ENCODE measurements at regions not wholly inside any gene's neighbourhood (a gene's known extent, or its start where the extent isn't known, plus 50 kb on each side); places are given as distances from the start of the nearest gene placed in this dataset.
A peak's percentile ranks its signal among the peaks of the same experiment; 100 is the strongest.

DNA sequence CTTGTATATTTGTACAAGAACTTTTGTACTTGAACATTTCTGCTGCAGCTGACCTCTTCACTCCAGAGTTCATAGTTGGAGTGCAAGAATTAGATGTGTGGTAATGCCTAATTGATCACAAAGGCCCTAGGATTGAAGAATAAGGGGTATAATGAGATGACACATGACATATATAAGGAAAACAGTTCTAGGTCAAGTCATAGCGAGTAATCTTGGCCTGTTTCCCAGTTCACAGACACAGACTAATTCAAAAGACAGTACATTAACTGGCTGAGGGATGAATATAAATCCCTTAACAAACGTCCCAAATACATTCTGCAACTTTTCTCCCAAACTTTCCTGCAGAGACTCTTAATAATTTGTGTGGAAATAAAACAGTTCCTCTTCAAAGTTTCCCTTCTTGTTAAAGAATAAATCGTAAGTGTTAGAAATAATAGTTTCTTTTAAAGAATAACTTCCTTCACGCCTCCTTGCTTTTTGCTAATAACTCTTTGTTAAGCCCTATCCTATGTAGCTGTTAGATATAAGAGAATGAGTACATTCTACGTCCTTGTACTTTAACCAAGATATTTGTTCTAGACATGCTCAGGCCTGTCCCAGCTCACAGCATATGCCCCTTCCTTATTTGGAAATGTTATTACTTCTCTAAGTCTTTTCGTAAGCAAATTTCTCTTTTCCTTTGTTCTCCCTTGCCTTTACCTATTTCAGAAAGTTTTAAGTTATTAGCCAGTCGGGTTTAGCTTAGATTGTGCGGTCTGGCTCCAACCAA, 556.4 kb upstream of the CTNND2 start:
- H3K4me3 ChIP-seq: no peak overlapping the region
- peaks cover 0 to 8% (median 0%) of the 10 kb centered on the region in 10 experiments; a peak in 1 of 20 replicates for H3K4me1 ChIP-seq
- no peak overlapping the region for H3K27ac ChIP-seq
- no peaks in the 10 kb centered on the region for H3K36me3 ChIP-seq
- H3K9ac ChIP-seq: no peak overlapping the region
- no peaks in the 10 kb centered on the region for H4K20me1 ChIP-seq
- no peak for TF ChIP-seq Cebpa-rat (IDR thresholded peaks at IDR 0.05)
- no peaks in the 10 kb centered on the region for H3K27me3 ChIP-seq
- H3K9me3 ChIP-seq (replicated peaks in 1 of 11): no peaks in the 10 kb centered on the region; a peak in 1 of 22 replicates
- no peak overlapping the region for H3K4me2 ChIP-seq

DNA sequence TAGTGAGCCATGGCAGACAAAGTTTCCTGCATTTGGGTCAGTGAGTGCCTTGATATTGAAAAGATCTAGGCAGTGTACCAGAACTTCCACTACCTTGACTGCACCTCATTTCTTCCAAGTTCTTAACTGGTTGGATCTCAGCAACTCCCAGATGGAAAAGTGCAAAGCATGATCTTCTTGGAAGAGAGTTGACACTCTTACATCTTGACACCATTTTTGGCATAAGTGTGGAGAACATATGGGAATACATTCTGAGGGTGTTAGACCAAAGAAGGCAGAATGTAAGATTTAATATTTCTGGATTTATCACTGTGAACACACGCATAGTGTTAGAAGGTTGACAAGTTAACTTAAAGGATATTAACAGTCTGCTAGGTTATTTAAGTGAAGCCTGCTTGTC, 555.1 kb upstream of the CTNND2 start:
- no peaks in the 10 kb centered on the region; a peak in 1 of 22 replicates for H3K9me3 ChIP-seq (replicated peaks in 1 of 11)
- H3K4me2 ChIP-seq: no peak overlapping the region
- no peak overlapping the region for H3K4me3 ChIP-seq

DNA sequence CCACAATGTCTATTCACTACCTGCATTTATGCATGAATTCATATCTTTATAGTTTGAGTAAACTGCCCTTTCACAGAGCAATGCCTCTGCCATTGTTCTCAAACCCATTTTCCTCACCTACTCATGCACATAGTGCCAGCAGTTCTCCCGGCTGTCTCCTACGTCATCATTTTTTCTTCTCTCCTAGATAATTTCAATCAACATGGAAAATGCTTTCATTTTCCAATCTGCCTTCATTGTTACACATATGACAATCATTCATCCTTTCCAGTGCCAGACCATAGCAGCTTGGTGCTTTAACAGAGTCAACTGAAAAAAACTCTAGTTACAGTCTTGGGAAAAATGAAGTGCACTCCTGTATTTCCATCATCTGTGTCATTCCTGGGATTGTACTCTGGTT, 514.8 kb upstream of the CTNND2 start:
- Histone ChIP-seq H3K4me3 (no peak overlapping the region), H3K27ac (no peak overlapping the region), H4K20me1 (no peaks in the 10 kb centered on the region), H3K36me3 (no peaks in the 10 kb centered on the region), H3K9ac (no peak overlapping the region), H3K9me3 (replicated peaks in 1 of 11) (peaks cover 0 to 8% (median 6%) of the 10 kb centered on the region in 11 experiments; a peak in 9 of 22 replicates), H3K27me3 (no peaks in the 10 kb centered on the region), H3K4me1 (no peaks in the 10 kb centered on the region), H3K4me2 (no peak overlapping the region)
- TF ChIP-seq Cebpa-rat (IDR thresholded peaks at IDR 0.05): no peak

More for the DNA sequence above, 555.1 kb upstream of the CTNND2 start:
- TF ChIP-seq Cebpa-rat (IDR thresholded peaks at IDR 0.05): no peak
- no peaks in the 10 kb centered on the region for H4K20me1 ChIP-seq
- no peak overlapping the region for H3K27ac ChIP-seq
- H3K36me3 ChIP-seq: no peaks in the 10 kb centered on the region
- H3K27me3 ChIP-seq: no peaks in the 10 kb centered on the region
- no peak overlapping the region for H3K9ac ChIP-seq
- H3K4me1 ChIP-seq: peaks cover 0 to 8% (median 0%) of the 10 kb centered on the region in 10 experiments; a peak in 1 of 20 replicates

DNA sequence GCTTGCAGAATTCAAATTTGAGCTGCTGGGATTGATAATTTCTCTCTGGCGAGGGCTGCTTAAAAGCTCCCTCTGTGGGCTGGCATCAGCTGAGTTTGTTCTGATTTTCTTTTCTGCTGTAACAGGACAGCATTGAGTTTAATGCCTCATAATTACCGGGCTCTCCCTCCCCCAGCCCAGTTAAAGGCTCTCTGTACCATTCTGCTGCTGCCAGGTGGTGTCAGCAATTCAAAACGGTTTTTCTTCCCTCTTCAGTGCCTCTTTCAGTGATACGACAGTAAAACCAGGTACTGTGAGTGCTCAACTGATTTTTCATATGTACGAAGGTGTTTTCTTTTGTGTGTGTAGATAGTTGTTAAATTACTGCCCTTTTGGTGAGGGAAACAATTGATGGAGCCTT, 509.3 kb upstream of the CTNND2 start:
- Histone ChIP-seq H3K27ac (no peak overlapping the region), H4K20me1 (no peaks in the 10 kb centered on the region), H3K9me3 (replicated peaks in 1 of 11) (no peaks in the 10 kb centered on the region), H3K27me3 (no peaks in the 10 kb centered on the region), H3K4me3 (no peak overlapping the region), H3K36me3 (no peaks in the 10 kb centered on the region), H3K4me1 (no peaks in the 10 kb centered on the region), H3K9ac (no peak overlapping the region), H3K4me2 (no peak overlapping the region)
- no peak for TF ChIP-seq Cebpa-rat (IDR thresholded peaks at IDR 0.05)

DNA sequence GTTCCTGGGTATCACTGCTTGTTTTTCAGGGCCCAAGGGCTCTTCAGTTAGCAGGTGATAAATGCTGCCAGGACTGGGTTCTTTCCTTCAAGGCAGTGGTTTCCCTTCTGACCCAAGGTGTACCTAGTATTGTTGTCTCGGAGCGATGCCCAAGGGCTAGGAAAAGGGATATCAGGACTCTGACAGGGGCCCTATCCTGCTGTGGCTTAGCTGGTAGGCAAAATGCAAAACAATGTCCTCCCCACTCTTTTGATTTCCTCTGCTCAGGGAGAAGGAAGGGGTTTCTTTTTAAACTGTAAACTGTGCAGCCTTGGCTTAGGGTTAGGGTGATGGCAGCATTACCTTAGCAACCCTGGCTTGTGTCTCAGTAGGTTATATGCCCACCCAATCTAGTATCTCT, 508.8 kb upstream of the CTNND2 start:
- Histone ChIP-seq H4K20me1 (no peaks in the 10 kb centered on the region), H3K27me3 (no peaks in the 10 kb centered on the region), H3K4me3 (no peak overlapping the region), H3K9ac (no peak overlapping the region), H3K27ac (no peak overlapping the region), H3K4me2 (no peak overlapping the region), H3K9me3 (replicated peaks in 1 of 11) (no peaks in the 10 kb centered on the region), H3K36me3 (no peaks in the 10 kb centered on the region), H3K4me1 (no peaks in the 10 kb centered on the region)
- TF ChIP-seq Cebpa-rat (IDR thresholded peaks at IDR 0.05): no peak

DNA sequence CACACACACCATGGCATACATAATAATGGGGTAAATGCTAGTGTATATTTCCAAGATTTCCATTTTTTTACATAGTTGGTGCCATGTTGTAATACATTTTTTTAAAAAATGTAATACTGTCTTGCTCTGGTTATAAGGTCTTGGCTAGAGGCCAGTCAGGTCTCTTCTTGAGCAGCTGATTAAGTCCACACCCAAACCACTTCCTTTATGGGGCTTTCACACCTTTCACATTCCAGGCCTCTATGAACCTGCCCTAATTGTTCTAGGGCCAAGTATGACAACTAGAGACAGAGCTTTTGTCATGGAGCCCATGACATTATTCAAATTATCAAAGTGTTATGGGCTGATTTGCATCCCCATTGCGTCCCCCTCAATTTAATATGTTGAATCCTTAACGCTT, 495.6 kb upstream of the CTNND2 start:
- no peaks in the 10 kb centered on the region for H3K4me1 ChIP-seq
- H3K27me3 ChIP-seq: no peaks in the 10 kb centered on the region
- H4K20me1 ChIP-seq: no peaks in the 10 kb centered on the region
- no peak overlapping the region for H3K27ac ChIP-seq
- no peak overlapping the region for H3K4me2 ChIP-seq
- H3K4me3 ChIP-seq: no peak overlapping the region
- TF ChIP-seq Cebpa-rat (IDR thresholded peaks at IDR 0.05): no peak
- H3K9me3 ChIP-seq (replicated peaks in 1 of 11): no peaks in the 10 kb centered on the region
- H3K9ac ChIP-seq: no peak overlapping the region
- no peaks in the 10 kb centered on the region for H3K36me3 ChIP-seq

DNA sequence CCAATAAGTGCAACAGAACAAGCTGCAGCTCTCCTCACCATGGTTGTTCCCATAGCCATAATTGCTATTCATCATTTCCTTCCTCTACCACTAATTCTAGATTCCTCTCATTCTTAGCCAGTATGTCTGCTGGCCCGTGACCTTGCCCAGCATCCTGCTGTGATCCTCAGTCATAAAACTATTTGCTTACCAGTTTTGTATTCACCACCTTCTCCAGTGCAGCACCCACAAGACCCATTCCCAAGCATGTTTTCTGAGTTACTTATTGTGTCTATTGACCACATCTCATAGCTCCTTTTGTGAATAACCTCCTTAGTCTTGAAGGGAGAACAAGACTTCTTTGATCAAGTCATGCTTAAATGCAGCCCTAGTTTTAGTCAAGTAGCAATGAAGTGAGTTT, 488.0 kb upstream of the CTNND2 start:
- Histone ChIP-seq H3K4me2 (peak overlapping the region in 4 of 11 experiments; percentile 4 to 21 (median 10); a peak in 3 of 22 replicates), H3K9ac (no peak overlapping the region), H3K27me3 (no peaks in the 10 kb centered on the region), H3K27ac (no peak overlapping the region), H3K4me3 (no peak overlapping the region), H3K36me3 (no peaks in the 10 kb centered on the region), H3K4me1 (peaks cover 0 to 7% (median 3%) of the 10 kb centered on the region in 10 experiments; a peak in 6 of 20 replicates), H4K20me1 (no peaks in the 10 kb centered on the region), H3K9me3 (replicated peaks in 1 of 11) (no peaks in the 10 kb centered on the region)
- no peak for TF ChIP-seq Cebpa-rat (IDR thresholded peaks at IDR 0.05)

DNA sequence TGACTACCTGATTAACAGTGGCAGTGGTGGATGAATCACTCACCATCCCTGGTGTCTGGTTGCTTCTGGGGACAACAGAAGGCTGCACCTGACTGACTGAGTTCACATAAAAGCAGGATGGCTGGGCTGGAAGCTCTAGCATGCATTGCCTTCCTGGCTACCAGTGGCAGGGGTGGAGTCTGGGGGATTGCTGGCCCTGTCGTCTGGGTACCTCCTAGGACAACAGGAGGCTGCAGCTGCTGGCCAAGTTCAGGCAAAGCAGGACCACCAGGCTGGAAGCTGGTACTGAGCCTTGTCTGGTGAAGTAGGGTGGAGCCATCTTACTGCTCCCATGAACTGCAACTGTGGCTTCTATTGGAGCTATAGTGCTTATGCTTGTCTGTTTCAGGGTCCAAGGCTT, 480.8 kb upstream of the CTNND2 start:
- H3K4me2 ChIP-seq: no peak overlapping the region
- no peaks in the 10 kb centered on the region for H4K20me1 ChIP-seq
- no peak for TF ChIP-seq Cebpa-rat (IDR thresholded peaks at IDR 0.05)
- H3K4me1 ChIP-seq: no peaks in the 10 kb centered on the region
- no peak overlapping the region for H3K27ac ChIP-seq
- H3K9me3 ChIP-seq (replicated peaks in 1 of 11): peaks cover 0 to 25% (median 4%) of the 10 kb centered on the region in 11 experiments; a peak in 6 of 22 replicates
- no peak overlapping the region for H3K9ac ChIP-seq
- no peaks in the 10 kb centered on the region for H3K36me3 ChIP-seq
- no peaks in the 10 kb centered on the region for H3K27me3 ChIP-seq
- no peak overlapping the region for H3K4me3 ChIP-seq

DNA sequence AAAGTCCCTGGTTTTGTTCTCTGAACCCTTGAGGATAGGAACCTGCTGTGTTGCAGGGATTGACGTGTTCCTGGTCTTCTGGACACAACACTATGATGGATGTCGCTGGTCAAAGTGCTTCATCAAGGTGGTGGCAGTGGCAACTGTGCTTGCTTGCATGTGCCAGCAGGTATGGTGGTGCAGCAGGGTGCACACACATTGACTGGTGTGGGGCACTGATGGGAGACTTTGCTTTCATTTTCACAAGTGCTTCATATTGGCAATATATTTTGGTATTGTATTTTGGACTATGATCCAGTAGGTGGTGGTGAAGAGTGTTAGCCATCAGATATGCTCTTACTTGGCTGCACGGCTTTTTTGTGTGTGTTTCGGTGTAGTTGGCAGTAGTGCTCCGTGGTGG, 479.8 kb upstream of the CTNND2 start:
- no peak overlapping the region for H3K4me3 ChIP-seq
- H3K27ac ChIP-seq: no peak overlapping the region
- no peaks in the 10 kb centered on the region for H3K36me3 ChIP-seq
- TF ChIP-seq Cebpa-rat (IDR thresholded peaks at IDR 0.05): no peak
- no peak overlapping the region for H3K9ac ChIP-seq
- no peak overlapping the region for H3K4me2 ChIP-seq
- no peaks in the 10 kb centered on the region for H4K20me1 ChIP-seq
- no peaks in the 10 kb centered on the region for H3K27me3 ChIP-seq
- H3K4me1 ChIP-seq: no peaks in the 10 kb centered on the region
- peaks cover 0 to 25% (median 4%) of the 10 kb centered on the region in 11 experiments; a peak in 6 of 22 replicates for H3K9me3 ChIP-seq (replicated peaks in 1 of 11)

DNA sequence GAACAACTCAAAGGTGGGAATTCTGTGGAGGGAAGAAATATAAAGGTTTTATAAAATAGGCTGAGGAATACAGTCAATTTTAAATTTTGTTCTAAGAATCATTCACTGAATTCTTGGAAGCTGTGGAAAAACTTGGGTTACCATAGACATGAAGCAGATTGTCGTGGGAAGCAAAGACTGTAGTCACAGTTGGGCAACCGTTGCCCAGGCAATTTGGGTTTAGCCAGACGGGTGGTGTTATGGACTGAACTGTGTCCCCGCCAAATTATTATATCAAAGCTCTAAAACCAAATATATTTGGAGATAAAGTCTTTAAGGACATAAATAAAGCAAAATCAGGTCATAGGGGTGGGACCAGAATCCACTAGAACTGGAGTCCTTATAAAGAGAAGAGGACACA, 463.7 kb upstream of the CTNND2 start:
- H3K4me1 ChIP-seq: no peaks in the 10 kb centered on the region
- no peak overlapping the region for H3K4me3 ChIP-seq
- no peaks in the 10 kb centered on the region for H3K36me3 ChIP-seq
- no peak overlapping the region for H3K9ac ChIP-seq
- no peak for TF ChIP-seq Cebpa-rat (IDR thresholded peaks at IDR 0.05)
- no peaks in the 10 kb centered on the region for H3K9me3 ChIP-seq (replicated peaks in 1 of 11)
- H3K4me2 ChIP-seq: no peak overlapping the region
- H4K20me1 ChIP-seq: no peaks in the 10 kb centered on the region
- H3K27ac ChIP-seq: no peak overlapping the region
- no peaks in the 10 kb centered on the region for H3K27me3 ChIP-seq
